CD8-positive, alpha-beta memory T cell (primary cell): ENCODE measurements at regions not wholly inside any gene's neighbourhood (a gene's known extent, or its start where the extent isn't known, plus 50 kb on each side); places are given as distances from the start of the nearest gene placed in this dataset.

Experiments
- CTCF ChIA-PET: fragments of 350-600 bp; sonication (Branson Sonifier 250); formaldehyde crosslinking; loops from one replicate; lab custom pipeline; 2021; ENCODE audit warnings: antibody characterized with exemption; lab: Charles Lee
- POLR2A ChIA-PET: fragments of 350-600 bp; sonication (Branson Sonifier 250); formaldehyde crosslinking; loops from one replicate; lab custom pipeline; 2021; ENCODE audit warnings: antibody characterized with exemption; lab: Charles Lee
- DNase-seq, 5 donors: peaks; one replicate each; pipeline versions ENCODE4 v3.0.0 to v3.0.0-alpha.2; 2020 to 2022; ENCODE audit warnings: mixed read lengths in 1 of 5
- H3K27ac ChIP-seq: one replicate; pipeline ENCODE4 v1.7.0; 2013; ENCODE audit warnings: low read depth, mild to moderate bottlenecking, low read length, moderate library complexity
- H3K27me3 ChIP-seq: 2 replicates; pipeline ENCODE4 v1.7.0; 2013; ENCODE audit warnings: low read length, mild to moderate bottlenecking; ENCODE audit not compliant: insufficient read depth, poor library complexity, severe bottlenecking
- H3K36me3 ChIP-seq: 2 replicates; pipeline ENCODE4 v1.7.0; 2013; ENCODE audit warnings: mild to moderate bottlenecking, low read length, moderate library complexity; ENCODE audit not compliant: insufficient read depth
- H3K4me1 ChIP-seq: 2 replicates; pipeline ENCODE4 v1.7.0; 2013; ENCODE audit warnings: mild to moderate bottlenecking, low read length, moderate library complexity; ENCODE audit not compliant: insufficient read depth
- H3K4me3 ChIP-seq: 2 replicates; pipeline ENCODE4 v1.7.0; 2013; ENCODE audit warnings: mild to moderate bottlenecking, low read length
- H3K9me3 ChIP-seq: 2 replicates; pipeline ENCODE4 v1.7.0; 2013; ENCODE audit warnings: mild to moderate bottlenecking, low read length
- H3K27ac Mint-ChIP-seq, 8 donors: one replicate each; pipeline ENCODE4 v1.8.0; 2020 to 2021; ENCODE audit warnings: mixed read lengths in 8 of 8, mild to moderate bottlenecking in 6 of 8, inconsistent platforms in 3 of 8, moderate library complexity in 3 of 8
- H3K27me3 Mint-ChIP-seq, 2 donors: one replicate each; pipeline ENCODE4 v1.8.0; 2020 to 2021; ENCODE audit warnings: mixed read lengths in 2 of 2, mild to moderate bottlenecking in 1 of 2, moderate library complexity in 1 of 2
- H3K36me3 Mint-ChIP-seq, 3 donors: one replicate each; pipeline ENCODE4 v1.8.0; 2020 to 2021; ENCODE audit warnings: mixed read lengths in 3 of 3, inconsistent platforms in 1 of 3, mild to moderate bottlenecking in 1 of 3
- H3K4me1 Mint-ChIP-seq, 3 donors: one replicate each; pipeline ENCODE4 v1.8.0; 2020 to 2021; ENCODE audit warnings: mixed read lengths in 3 of 3, inconsistent platforms in 1 of 3, mild to moderate bottlenecking in 1 of 3
- H3K4me3 Mint-ChIP-seq, 7 donors: one replicate each; pipeline ENCODE4 v1.8.0; 2020 to 2021; ENCODE audit warnings: mixed read lengths in 7 of 7, mild to moderate bottlenecking in 6 of 7, moderate library complexity in 4 of 7, inconsistent platforms in 2 of 7
- H3K9me3 Mint-ChIP-seq, 5 donors: one replicate each; pipeline ENCODE4 v1.8.0; 2020 to 2022; ENCODE audit warnings: mixed read lengths in 5 of 5, mild to moderate bottlenecking in 3 of 5, moderate library complexity in 2 of 5, inconsistent platforms in 1 of 5

DNA sequence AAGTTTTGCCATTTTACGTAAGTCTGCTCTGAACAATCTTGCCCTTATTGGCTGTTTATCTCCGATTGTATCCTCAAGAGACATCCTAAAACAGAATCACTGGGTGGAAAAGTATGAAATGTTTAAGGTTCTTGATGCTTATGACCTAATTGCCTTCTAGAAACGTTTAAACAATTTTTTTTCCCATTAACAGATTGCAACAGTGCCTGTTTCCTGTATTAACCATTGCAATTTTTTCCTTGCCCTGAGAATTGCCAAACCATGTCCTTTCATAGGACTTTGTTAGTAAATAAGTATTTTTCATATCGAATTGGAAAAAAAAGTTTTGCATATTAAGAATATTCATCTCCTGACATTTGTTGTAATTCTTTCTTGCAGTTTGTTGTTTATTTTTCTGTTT lies 639.8 kb downstream of the INHBA start:
- no peaks in the 10 kb centered on the region for H3K36me3 ChIP-seq
- no peak overlapping the region for H3K27ac Mint-ChIP-seq
- H3K4me1 ChIP-seq = no peaks in the 10 kb centered on the region
- H3K27ac ChIP-seq = no peak overlapping the region
- H3K4me3 Mint-ChIP-seq = no peak overlapping the region
- no peaks in the 10 kb centered on the region for H3K9me3 ChIP-seq
- H3K9me3 Mint-ChIP-seq = peaks cover 0 to 8% (median 3%) of the 10 kb centered on the region in 5 donors
- CTCF ChIA-PET = no interaction called here
- no peak overlapping the region for H3K4me3 ChIP-seq
- no peaks in the 10 kb centered on the region for H3K27me3 Mint-ChIP-seq
- no peaks in the 10 kb centered on the region for H3K27me3 ChIP-seq
- no peak for DNase-seq
- POLR2A ChIA-PET = no interaction called here
- H3K4me1 Mint-ChIP-seq = no peaks in the 10 kb centered on the region
- H3K36me3 Mint-ChIP-seq = no peaks in the 10 kb centered on the region

DNA sequence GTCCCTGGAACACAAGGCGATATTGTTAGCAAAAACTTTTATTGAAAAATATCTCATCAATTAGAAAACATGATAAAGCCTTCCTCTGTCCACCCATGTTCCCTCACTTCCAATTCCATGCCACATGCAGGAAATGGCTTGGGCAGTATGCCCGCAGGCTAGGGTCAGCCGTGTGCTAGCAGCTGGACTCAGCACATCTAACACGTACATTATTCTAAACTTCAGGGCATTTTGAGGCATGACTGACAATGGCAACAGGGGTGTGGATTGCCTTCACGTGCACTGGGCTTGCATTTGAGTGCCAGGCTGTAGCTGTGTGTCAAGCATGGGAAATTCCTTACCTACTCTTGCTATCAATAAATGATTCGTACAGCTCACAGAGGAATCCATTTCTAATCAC lies 642.1 kb downstream of the INHBA start:
- no peaks in the 10 kb centered on the region for H3K27me3 Mint-ChIP-seq
- no peaks in the 10 kb centered on the region for H3K9me3 ChIP-seq
- no peaks in the 10 kb centered on the region for H3K4me1 Mint-ChIP-seq
- ChIA-PET CTCF (no interaction called here), POLR2A (no interaction called here)
- no peak overlapping the region for H3K27ac ChIP-seq
- H3K36me3 Mint-ChIP-seq = no peaks in the 10 kb centered on the region
- H3K27ac Mint-ChIP-seq = no peak overlapping the region
- no peak for DNase-seq
- H3K36me3 ChIP-seq = no peaks in the 10 kb centered on the region
- no peaks in the 10 kb centered on the region for H3K27me3 ChIP-seq
- H3K4me1 ChIP-seq = no peaks in the 10 kb centered on the region
- no peak overlapping the region for H3K4me3 ChIP-seq
- H3K9me3 Mint-ChIP-seq = peaks cover 0 to 15% (median 8%) of the 10 kb centered on the region in 5 donors
- H3K4me3 Mint-ChIP-seq = no peak overlapping the region

DNA sequence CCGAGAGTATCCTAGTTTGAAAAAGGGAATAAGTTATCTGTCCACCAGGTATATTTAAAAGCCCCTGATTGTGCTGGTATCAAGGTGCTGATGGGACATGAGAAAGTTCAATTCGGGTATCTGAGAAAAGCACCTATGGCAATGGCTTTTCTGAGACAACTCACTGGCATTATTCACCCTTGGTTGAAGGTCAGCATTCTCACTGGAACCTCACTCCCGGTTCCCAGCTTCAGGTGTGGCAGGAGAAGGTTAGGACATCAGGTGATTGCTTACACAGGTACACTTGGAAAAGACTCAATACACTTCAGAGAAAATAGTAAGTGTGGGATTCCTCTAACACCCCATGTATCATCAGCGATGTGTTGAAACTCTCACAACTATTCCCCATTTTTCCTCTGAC lies 643.1 kb downstream of the INHBA start:
- peaks cover 3 to 16% (median 6%) of the 10 kb centered on the region in 5 donors for H3K9me3 Mint-ChIP-seq

DNA sequence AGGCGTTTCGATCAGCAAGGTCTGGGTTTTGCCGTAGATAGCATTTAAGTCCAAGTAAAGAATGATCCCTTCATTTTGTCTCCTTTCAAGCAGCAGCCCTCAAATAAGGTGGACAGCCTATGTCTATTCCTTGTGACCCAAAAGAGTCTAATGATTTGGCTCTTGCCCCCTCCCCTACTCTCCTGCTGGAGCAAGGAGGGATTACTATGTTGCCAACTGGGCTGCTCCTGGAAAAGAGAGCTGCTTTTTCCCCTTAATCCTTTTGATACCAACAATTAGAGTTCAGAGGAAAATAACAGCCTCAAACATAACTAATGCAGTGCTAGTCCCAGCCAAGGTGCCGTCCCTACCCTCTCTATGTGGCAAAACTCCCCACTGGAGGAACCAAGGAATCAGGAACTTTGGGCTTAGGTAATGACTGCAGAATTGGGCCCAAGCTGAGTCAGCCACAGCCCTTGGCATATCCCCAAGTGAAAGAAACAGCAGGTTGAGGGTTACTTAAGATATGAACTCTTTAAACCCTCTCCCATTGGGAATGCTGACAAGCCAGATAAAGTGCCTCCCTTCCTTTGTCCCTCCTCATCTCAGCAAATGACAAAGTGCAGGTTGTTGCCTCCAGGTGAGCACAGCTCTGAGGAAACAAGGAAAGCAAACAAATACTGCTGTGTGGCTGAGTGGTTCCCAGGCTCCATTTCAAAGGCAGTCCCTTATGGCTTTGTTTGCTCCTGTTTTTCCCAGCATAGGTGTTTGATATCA lies 643.7 kb downstream of the INHBA start:
- H3K9me3 Mint-ChIP-seq = peaks cover 3 to 16% (median 6%) of the 10 kb centered on the region in 5 donors
- no peak overlapping the region for H3K27ac Mint-ChIP-seq
- POLR2A ChIA-PET = no interaction called here
- no peaks in the 10 kb centered on the region for H3K4me1 Mint-ChIP-seq
- DNase-seq = no peak
- no peaks in the 10 kb centered on the region for H3K27me3 Mint-ChIP-seq
- H3K27ac ChIP-seq = no peak overlapping the region
- H3K4me3 ChIP-seq = no peak overlapping the region
- no peaks in the 10 kb centered on the region for H3K4me1 ChIP-seq
- CTCF ChIA-PET = no interaction called here
- no peaks in the 10 kb centered on the region for H3K9me3 ChIP-seq
- H3K36me3 ChIP-seq = no peaks in the 10 kb centered on the region
- no peaks in the 10 kb centered on the region for H3K27me3 ChIP-seq
- H3K36me3 Mint-ChIP-seq = no peaks in the 10 kb centered on the region
- no peak overlapping the region for H3K4me3 Mint-ChIP-seq

More for the DNA sequence above, 643.1 kb downstream of the INHBA start:
- H3K27me3 Mint-ChIP-seq = no peaks in the 10 kb centered on the region
- ChIA-PET CTCF (no interaction called here), POLR2A (no interaction called here)
- no peak overlapping the region for H3K4me3 ChIP-seq
- no peaks in the 10 kb centered on the region for H3K36me3 Mint-ChIP-seq
- no peak for DNase-seq
- no peaks in the 10 kb centered on the region for H3K4me1 ChIP-seq
- H3K27ac Mint-ChIP-seq = no peak overlapping the region
- H3K36me3 ChIP-seq = no peaks in the 10 kb centered on the region
- H3K4me3 Mint-ChIP-seq = no peak overlapping the region
- no peaks in the 10 kb centered on the region for H3K27me3 ChIP-seq
- H3K9me3 ChIP-seq = no peaks in the 10 kb centered on the region
- no peaks in the 10 kb centered on the region for H3K4me1 Mint-ChIP-seq
- H3K27ac ChIP-seq = no peak overlapping the region

DNA sequence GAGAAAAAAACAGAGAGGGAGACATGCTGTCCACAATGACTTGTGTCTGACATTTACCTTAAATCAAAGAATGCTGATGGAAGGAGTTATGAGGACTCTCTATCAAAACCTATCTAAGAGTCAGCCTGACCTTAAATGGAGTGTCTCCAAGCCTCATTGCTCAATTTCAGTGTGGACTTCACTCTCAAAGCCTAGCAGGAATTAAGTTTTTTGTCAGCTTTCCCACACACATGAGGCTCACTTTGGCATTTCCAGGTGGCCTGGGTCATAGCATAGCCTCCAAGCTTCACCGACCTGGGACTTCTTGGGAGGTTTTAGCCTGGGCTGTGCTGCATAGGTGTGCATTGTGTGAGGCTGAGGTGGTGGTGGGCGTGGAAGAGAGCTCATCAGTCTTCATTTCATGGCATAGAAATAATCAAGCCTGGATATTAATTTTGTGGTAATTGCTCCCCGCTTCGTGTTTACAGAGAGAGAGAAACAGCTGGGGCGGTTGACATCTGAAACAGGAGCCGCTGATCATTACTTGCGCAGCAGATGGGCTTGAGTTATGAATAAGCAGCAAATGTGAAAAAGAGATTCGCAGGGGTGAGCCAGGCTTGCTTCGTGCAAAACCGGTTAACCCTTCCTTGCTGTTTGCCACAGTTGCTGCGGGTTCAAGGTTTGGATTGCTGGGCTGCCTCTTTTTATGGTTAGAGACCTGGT lies 647.8 kb downstream of the INHBA start:
- Mint-ChIP-seq H3K36me3 (no peaks in the 10 kb centered on the region), H3K27ac (no peak overlapping the region), H3K4me3 (no peak overlapping the region), H3K27me3 (no peaks in the 10 kb centered on the region), H3K9me3 (peaks cover 0 to 34% (median 6%) of the 10 kb centered on the region in 5 donors), H3K4me1 (no peaks in the 10 kb centered on the region)
- no peak for DNase-seq
- ChIA-PET CTCF (no interaction called here), POLR2A (no interaction called here)
- H3K36me3 ChIP-seq = no peaks in the 10 kb centered on the region
- no peaks in the 10 kb centered on the region for H3K27me3 ChIP-seq
- no peaks in the 10 kb centered on the region for H3K4me1 ChIP-seq
- H3K9me3 ChIP-seq = no peaks in the 10 kb centered on the region
- H3K27ac ChIP-seq = no peak overlapping the region
- no peak overlapping the region for H3K4me3 ChIP-seq

DNA sequence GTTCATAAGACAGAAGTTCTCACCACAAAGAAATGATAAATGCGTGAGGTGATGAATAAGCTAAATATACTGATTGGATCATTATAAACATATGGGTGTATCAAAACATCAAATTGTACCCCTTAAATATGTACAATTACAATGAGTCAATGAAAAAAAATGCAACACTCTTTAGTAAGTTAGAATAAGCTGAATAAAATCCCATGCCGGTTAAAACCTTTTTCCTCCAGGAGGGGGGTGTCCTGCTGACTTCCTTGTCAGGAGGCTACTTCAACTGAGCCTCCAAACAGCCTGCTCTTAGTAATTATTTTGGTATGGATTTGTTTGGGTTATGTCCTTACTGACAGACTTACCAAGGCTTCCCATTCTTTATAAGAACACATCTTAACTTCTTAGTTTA lies 649.1 kb downstream of the INHBA start:
- ChIA-PET POLR2A (no interaction called here), CTCF (no interaction called here)
- no peaks in the 10 kb centered on the region for H3K9me3 ChIP-seq

DNA sequence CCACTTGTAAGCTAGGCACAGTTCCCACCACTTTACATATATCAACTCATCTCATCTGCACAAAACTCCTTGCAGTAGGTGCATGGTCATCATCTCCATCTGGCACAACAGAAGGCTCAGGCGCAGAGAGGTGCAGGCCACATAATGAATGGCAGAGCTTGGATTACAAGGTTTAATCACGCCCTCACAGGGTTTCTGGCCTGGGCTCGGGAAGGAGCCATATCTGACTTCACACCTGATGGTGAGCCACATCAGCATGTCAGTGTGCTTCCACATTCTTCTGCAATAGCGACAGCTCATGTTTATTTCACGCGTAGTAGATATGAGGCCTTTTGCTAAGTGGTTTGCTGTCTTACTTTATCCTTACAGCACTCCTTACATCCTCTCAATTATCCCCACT lies 650.2 kb downstream of the INHBA start:
- no peaks in the 10 kb centered on the region for H3K27me3 ChIP-seq
- H3K4me1 ChIP-seq = no peaks in the 10 kb centered on the region
- ChIA-PET CTCF (no interaction called here), POLR2A (no interaction called here)
- no peak overlapping the region for H3K4me3 Mint-ChIP-seq
- no peak overlapping the region for H3K27ac Mint-ChIP-seq
- H3K27ac ChIP-seq = no peak overlapping the region
- DNase-seq = no peak
- H3K36me3 Mint-ChIP-seq = no peaks in the 10 kb centered on the region
- H3K36me3 ChIP-seq = no peaks in the 10 kb centered on the region
- no peaks in the 10 kb centered on the region for H3K9me3 ChIP-seq
- no peaks in the 10 kb centered on the region for H3K4me1 Mint-ChIP-seq
- no peaks in the 10 kb centered on the region for H3K27me3 Mint-ChIP-seq
- no peak overlapping the region for H3K4me3 ChIP-seq
- peaks cover 3 to 33% (median 6%) of the 10 kb centered on the region in 5 donors for H3K9me3 Mint-ChIP-seq

More for the DNA sequence above, 649.1 kb downstream of the INHBA start:
- Mint-ChIP-seq H3K36me3 (no peaks in the 10 kb centered on the region), H3K4me1 (no peaks in the 10 kb centered on the region), H3K27me3 (no peaks in the 10 kb centered on the region), H3K9me3 (peaks cover 2 to 33% (median 6%) of the 10 kb centered on the region in 5 donors), H3K4me3 (no peak overlapping the region), H3K27ac (no peak overlapping the region)
- DNase-seq = no peak
- H3K4me3 ChIP-seq = no peak overlapping the region
- no peaks in the 10 kb centered on the region for H3K27me3 ChIP-seq
- H3K4me1 ChIP-seq = no peaks in the 10 kb centered on the region
- no peak overlapping the region for H3K27ac ChIP-seq
- H3K36me3 ChIP-seq = no peaks in the 10 kb centered on the region

DNA sequence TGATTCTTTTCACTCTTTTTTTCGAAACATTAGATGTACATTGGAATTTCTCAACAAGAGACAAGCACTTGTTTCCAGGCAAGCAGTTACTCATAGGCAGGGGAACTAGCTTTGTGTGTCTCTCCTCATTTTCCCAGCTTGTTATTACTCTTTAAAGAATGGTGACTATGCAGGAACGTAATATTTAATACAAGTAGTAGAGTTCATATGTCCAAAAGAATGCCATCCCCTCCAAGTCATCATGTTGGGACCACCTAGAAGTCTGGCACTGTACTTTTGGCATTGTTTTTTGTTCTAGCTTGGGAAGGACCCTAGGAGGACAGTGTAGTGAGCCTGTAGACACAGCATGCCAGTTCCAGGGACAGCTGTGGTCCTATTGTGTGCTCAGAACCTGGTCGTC lies 650.7 kb downstream of the INHBA start:
- Histone ChIP-seq H3K4me1 (no peaks in the 10 kb centered on the region), H3K9me3 (no peaks in the 10 kb centered on the region), H3K27ac (no peak overlapping the region), H3K27me3 (no peaks in the 10 kb centered on the region), H3K4me3 (no peak overlapping the region), H3K36me3 (no peaks in the 10 kb centered on the region)
- Mint-ChIP-seq H3K27ac (no peak overlapping the region), H3K4me3 (no peak overlapping the region), H3K36me3 (no peaks in the 10 kb centered on the region), H3K4me1 (no peaks in the 10 kb centered on the region), H3K9me3 (peaks cover 2 to 31% (median 6%) of the 10 kb centered on the region in 5 donors), H3K27me3 (no peaks in the 10 kb centered on the region)
- CTCF ChIA-PET = no interaction called here
- POLR2A ChIA-PET = no interaction called here
- DNase-seq = no peak
